DND-41 (cell line): ENCODE measurements at regions not wholly inside any gene's neighbourhood (a gene's known extent, or its start where the extent isn't known, plus 50 kb on each side); places are given as distances from the start of the nearest gene placed in this dataset.

Experiments
- ATAC-seq: fragments of 200-7000 bp; cut with Tn5 transposase; 3 replicates; pipeline ENCODE4 v1.9.1; 2021; ENCODE audit warnings: low read depth; ENCODE audit not compliant: insufficient read depth
- DNase-seq: peaks from one replicate; pipeline ENCODE4 v3.0.0-alpha.2; 2020
- H2AFZ ChIP-seq: 2 replicates; pipeline ENCODE4 v1.6.0; 2012; ENCODE audit warnings: low read depth, low read length
- H3K27ac ChIP-seq: 2 replicates; pipeline ENCODE4 v1.5.1; 2012; ENCODE audit warnings: low read length, inconsistent platforms
- H3K27me3 ChIP-seq: fragments of 200-600 bp; sonication (generic); 2 replicates; pipeline ENCODE4 v1.6.0; 2012; ENCODE audit warnings: low read length, mild to moderate bottlenecking, inconsistent platforms; ENCODE audit not compliant: insufficient read depth, poor library complexity
- H3K36me3 ChIP-seq: 2 replicates; pipeline ENCODE4 v1.5.1; 2012; ENCODE audit warnings: low read length, inconsistent platforms; ENCODE audit not compliant: insufficient read depth
- H3K4me1 ChIP-seq: 2 replicates; pipeline ENCODE4 v1.5.1; 2012; ENCODE audit warnings: mild to moderate bottlenecking, low read length; ENCODE audit not compliant: insufficient read depth
- H3K4me2 ChIP-seq: 2 replicates; pipeline ENCODE4 v1.6.0; 2012; ENCODE audit warnings: mild to moderate bottlenecking, moderate library complexity, low read length, inconsistent platforms; ENCODE audit not compliant: insufficient read depth
- H3K4me3 ChIP-seq, 2 experiments: fragments of 200-600 bp in 1 of 2; shearing (Covaris generic) in 1 of 2; 2 replicates each; pipeline ENCODE4 v1.5.1; 2012 to 2016; ENCODE audit warnings: inconsistent platforms in 2 of 2, low read length in 2 of 2, mild to moderate bottlenecking in 2 of 2, low read depth in 1 of 2, moderate library complexity in 1 of 2
- H3K79me2 ChIP-seq: 2 replicates; pipeline ENCODE4 v1.6.0; 2012; ENCODE audit warnings: low read length, inconsistent platforms; ENCODE audit not compliant: insufficient read depth
- H3K9ac ChIP-seq: 2 replicates; pipeline ENCODE4 v1.6.0; 2012; ENCODE audit warnings: low read depth, mild to moderate bottlenecking, inconsistent platforms, low read length, moderate library complexity
- H3K9me3 ChIP-seq: 2 replicates; pipeline ENCODE4 v1.5.1; 2012; ENCODE audit warnings: low read length, moderate library complexity, mild to moderate bottlenecking, inconsistent platforms; ENCODE audit not compliant: insufficient read depth, severe bottlenecking
- H4K20me1 ChIP-seq: 2 replicates; pipeline ENCODE4 v1.6.0; 2012; ENCODE audit warnings: low read length; ENCODE audit not compliant: insufficient read depth
- CTCF ChIP-seq: IDR thresholded peaks from 2 replicates; pipeline ENCODE4 v1.5.1; 2012; ENCODE audit warnings: borderline replicate concordance, low read length, moderate library complexity, mild to moderate bottlenecking; ENCODE audit not compliant: poor library complexity, severe bottlenecking; ENCODE audit errors: extremely low read depth
- EZH2 ChIP-seq: IDR thresholded peaks from 3 replicates; pipeline ENCODE4 v1.6.1; 2012; ENCODE audit warnings: borderline replicate concordance, low read depth, mild to moderate bottlenecking, moderate library complexity, low read length, inconsistent platforms; ENCODE audit not compliant: severe bottlenecking

DNA sequence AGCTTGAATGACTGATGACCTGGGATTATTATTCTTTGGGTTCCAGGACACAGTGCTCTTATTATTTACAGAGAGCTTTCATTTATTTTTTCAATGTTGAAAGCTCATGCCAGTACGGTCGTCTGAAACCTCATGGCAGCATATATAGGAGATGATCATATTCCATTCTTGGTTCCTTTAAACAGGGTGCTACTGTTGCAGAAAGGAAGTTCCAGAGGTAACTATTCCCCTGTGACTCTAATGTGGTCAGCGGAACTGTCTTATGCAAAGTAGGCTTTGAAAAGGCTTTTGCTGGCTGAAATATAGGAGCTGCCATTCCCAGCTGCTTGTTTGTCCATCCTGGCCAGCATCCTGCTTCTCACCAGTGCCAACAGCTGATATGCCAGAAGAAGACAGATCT is 208.3 kb upstream of the LEF1 start:
- Histone ChIP-seq H4K20me1 (no peaks in the 10 kb centered on the region), H3K4me3 (no peak overlapping the region), H3K36me3 (no peaks in the 10 kb centered on the region), H3K4me1 (peaks cover 34% of the 10 kb centered on the region), H3K27me3 (no peaks in the 10 kb centered on the region), H3K27ac (no peak overlapping the region; the same call in 1 of the 2 replicates), H3K9me3 (no peaks in the 10 kb centered on the region), H3K79me2 (no peaks in the 10 kb centered on the region), H3K4me2 (no peak overlapping the region), H3K9ac (no peak overlapping the region), H2AFZ (no peak overlapping the region)
- TF ChIP-seq EZH2 (no peak), CTCF (no peak)
- DNase-seq (no peak), ATAC-seq (no peak)

- H3K4me1 ChIP-seq, result peaks cover 42% of the 10 kb centered on the region
- no peaks in the 10 kb centered on the region for H4K20me1 ChIP-seq
- no peaks in the 10 kb centered on the region for H3K79me2 ChIP-seq
- H3K9ac ChIP-seq, result no peak overlapping the region
- H3K36me3 ChIP-seq, result no peaks in the 10 kb centered on the region
- H3K27me3 ChIP-seq, result no peaks in the 10 kb centered on the region
- ATAC-seq (no peak), DNase-seq (no peak)
- no peak overlapping the region for H2AFZ ChIP-seq
- H3K27ac ChIP-seq, result no peak overlapping the region
- TF ChIP-seq CTCF, result no peak
- no peak for TF ChIP-seq EZH2
- no peaks in the 10 kb centered on the region for H3K9me3 ChIP-seq
- no peak overlapping the region for H3K4me2 ChIP-seq
- H3K4me3 ChIP-seq, result no peak overlapping the region
Measured at GRCh38 chr4:108375434-108375833, 206.7 kb upstream of the LEF1 start.

- Histone ChIP-seq H3K27me3 (no peaks in the 10 kb centered on the region), H3K4me1 (peaks cover 70% of the 10 kb centered on the region), H3K4me2 (peak overlapping the region; percentile 47), H3K9ac (peak overlapping the region; percentile 46; the same call in 1 of the 2 replicates), H3K4me3 (no peak overlapping the region), H4K20me1 (no peaks in the 10 kb centered on the region), H3K36me3 (no peaks in the 10 kb centered on the region), H3K79me2 (no peaks in the 10 kb centered on the region), H3K27ac (peak overlapping the region; percentile 83), H2AFZ (peak overlapping the region; percentile 52; the same call in 1 of the 2 replicates), H3K9me3 (no peaks in the 10 kb centered on the region)
- peak; percentile 61 for ATAC-seq
- peak; percentile 80 for DNase-seq
- no peak for TF ChIP-seq CTCF
Measured at GRCh38 chr4:108372681-108373080, 203.9 kb upstream of the LEF1 start.

DNA sequence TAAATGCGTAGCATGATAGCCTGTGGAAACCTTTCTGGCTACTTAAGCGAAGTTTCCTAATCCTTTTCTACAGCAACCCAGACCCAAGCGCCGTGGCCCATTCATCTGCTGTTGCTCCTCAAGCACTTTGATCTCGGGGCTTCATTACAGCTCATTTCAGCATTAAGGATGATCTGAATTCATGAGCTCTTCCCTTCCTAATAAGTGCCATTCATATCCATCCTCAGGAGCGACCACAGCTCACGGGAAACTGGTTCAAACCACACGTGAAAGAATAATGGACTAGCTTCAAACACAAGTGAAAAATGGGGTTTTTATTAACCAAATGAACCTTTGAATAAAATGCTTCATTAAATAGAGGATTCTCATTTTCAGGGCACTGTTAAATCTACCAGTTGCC is 202.6 kb upstream of the LEF1 start:
- no peaks in the 10 kb centered on the region for H3K79me2 ChIP-seq
- DNase-seq, result no peak
- no peaks in the 10 kb centered on the region for H3K36me3 ChIP-seq
- H4K20me1 ChIP-seq, result no peaks in the 10 kb centered on the region
- H3K4me1 ChIP-seq, result peaks cover 62% of the 10 kb centered on the region
- H3K4me3 ChIP-seq, result no peak overlapping the region
- H3K4me2 ChIP-seq, result peak overlapping the region; percentile 52
- no peak for ATAC-seq
- no peaks in the 10 kb centered on the region for H3K9me3 ChIP-seq
- no peaks in the 10 kb centered on the region for H3K27me3 ChIP-seq
- TF ChIP-seq EZH2 (no peak), CTCF (no peak)
- H3K27ac ChIP-seq, result peak overlapping the region; percentile 83
- H3K9ac ChIP-seq, result peak overlapping the region; percentile 46
- H2AFZ ChIP-seq, result no peak overlapping the region
